IMR-90 (cell line): ENCODE measurements at regions not wholly inside any gene's neighbourhood (a gene's known extent, or its start where the extent isn't known, plus 50 kb on each side); places are given as distances from the start of the nearest gene placed in this dataset.

Experiments used
- ATAC-seq: fragments of 200-7000 bp; cut with Tn5 transposase; 2 replicates; pipeline ENCODE4 v1.9.1; 2020; ENCODE audit warnings: low read depth, mild to moderate bottlenecking, moderate library complexity
- BruUV-seq: library from RNA; stranded (reverse); fragments of 400-500 nt; replicated peaks from 2 replicates; lab custom pipeline; 2021; lab: Mats Ljungman, UMichigan
- CTCF ChIA-PET: fragments of 300-600 bp; formaldehyde crosslinking; extraction: SDS; loops from one replicate; lab custom pipeline; 2021; ENCODE audit warnings: antibody characterized with exemption; lab: Yijun Ruan, JAX
- POLR2A ChIA-PET: fragments of 300-600 bp; sonication (Branson Sonifier 250); formaldehyde crosslinking; loops from one replicate; lab custom pipeline; 2022; ENCODE audit warnings: antibody characterized with exemption; ENCODE audit not compliant: unreplicated experiment; lab: Charles Lee
- DNase-seq: peaks from one replicate; pipeline ENCODE4 v3.0.0; 2013
- H2AFZ ChIP-seq: replicated peaks from 2 replicates; pipeline ENCODE3; 2013; ENCODE audit warnings: low read length, mild to moderate bottlenecking; ENCODE audit not compliant: poor library complexity
- H2AK5ac ChIP-seq: 2 replicates; pipeline ENCODE4 v1.6.1; 2013; ENCODE audit warnings: low read depth, low read length, inconsistent platforms
- H2AK9ac ChIP-seq: replicated peaks from 2 replicates; pipeline ENCODE3; 2013; ENCODE audit warnings: mild to moderate bottlenecking, low read depth, low read length, moderate library complexity; ENCODE audit not compliant: poor library complexity
- H2BK120ac ChIP-seq: 2 replicates; pipeline ENCODE4 v1.6.1; 2013; ENCODE audit warnings: low read depth, low read length, inconsistent platforms
- H2BK15ac ChIP-seq: 3 replicates; pipeline ENCODE4 v1.6.1; 2013; ENCODE audit warnings: low read depth, low read length, inconsistent platforms
- H2BK20ac ChIP-seq: 2 replicates; pipeline ENCODE4 v1.6.1; 2013; ENCODE audit warnings: low read depth, mild to moderate bottlenecking, inconsistent platforms, low read length, moderate library complexity
- H2BK5ac ChIP-seq: 2 replicates; pipeline ENCODE4 v1.6.1; 2013; ENCODE audit warnings: mild to moderate bottlenecking, low read depth, low read length, inconsistent platforms; ENCODE audit not compliant: poor library complexity, severe bottlenecking
- H3K14ac ChIP-seq: replicated peaks from 2 replicates; pipeline ENCODE4 v1.6.1; 2013; ENCODE audit warnings: low read depth, low read length, inconsistent platforms
- H3K18ac ChIP-seq: 2 replicates; pipeline ENCODE4 v1.6.1; 2013; ENCODE audit warnings: low read depth, low read length, control low read depth
- H3K23ac ChIP-seq: 2 replicates; pipeline ENCODE4 v1.6.1; 2013; ENCODE audit warnings: low read depth, low read length, inconsistent platforms
- H3K27ac ChIP-seq: 2 replicates; pipeline ENCODE4 v1.5.1; 2013; ENCODE audit warnings: mild to moderate bottlenecking, control low read depth, low read length; ENCODE audit not compliant: insufficient read depth
- H3K27me3 ChIP-seq: 2 replicates; pipeline ENCODE4 v1.6.1; 2013; ENCODE audit warnings: low read length; ENCODE audit not compliant: control insufficient read depth, insufficient read depth
- H3K36me3 ChIP-seq: 2 replicates; pipeline ENCODE4 v1.6.1; 2013; ENCODE audit warnings: low read length, mixed read lengths; ENCODE audit not compliant: control insufficient read depth, insufficient read depth
- H3K4ac ChIP-seq: 2 replicates; pipeline ENCODE4 v1.6.1; 2013; ENCODE audit warnings: low read depth, low read length, inconsistent platforms
- H3K4me1 ChIP-seq: 2 replicates; pipeline ENCODE4 v1.6.1; 2013; ENCODE audit warnings: low read length, mixed read lengths; ENCODE audit not compliant: control insufficient read depth, insufficient read depth
- H3K4me2 ChIP-seq: 2 replicates; pipeline ENCODE4 v1.6.1; 2013; ENCODE audit warnings: low read depth, mild to moderate bottlenecking, control low read depth, low read length, moderate library complexity
- H3K4me3 ChIP-seq: 2 replicates; pipeline ENCODE4 v1.5.1; 2013; ENCODE audit warnings: low read depth, mild to moderate bottlenecking, control low read depth, low read length, moderate library complexity; ENCODE audit not compliant: insufficient read depth
- H3K56ac ChIP-seq: 2 replicates; pipeline ENCODE4 v1.6.1; 2013; ENCODE audit warnings: low read length, inconsistent platforms; ENCODE audit not compliant: insufficient read depth; ENCODE audit errors: extremely low read depth
- H3K79me1 ChIP-seq, 2 experiments: 2 replicates each; pipeline ENCODE4 v1.6.1; 2013; ENCODE audit warnings: low read length in 2 of 2, inconsistent platforms in 1 of 2, low read depth in 1 of 2
- H3K9ac ChIP-seq: 2 replicates; pipeline ENCODE4 v1.6.1; 2013; ENCODE audit warnings: low read depth, low read length, control low read depth
- H3K9me1 ChIP-seq: 2 replicates; pipeline ENCODE4 v1.6.1; 2013; ENCODE audit warnings: low read length, inconsistent platforms; ENCODE audit not compliant: insufficient read depth
- H3K9me3 ChIP-seq: 2 replicates; pipeline ENCODE4 v1.6.1; 2013; ENCODE audit warnings: low read length; ENCODE audit not compliant: control insufficient read depth, insufficient read depth
- H4K20me1 ChIP-seq: 2 replicates; pipeline ENCODE4 v1.6.1; 2013; ENCODE audit warnings: low read length, inconsistent platforms; ENCODE audit not compliant: insufficient read depth
- H4K5ac ChIP-seq: 2 replicates; pipeline ENCODE4 v1.6.1; 2013; ENCODE audit warnings: mild to moderate bottlenecking, low read depth, low read length, control low read depth
- H4K8ac ChIP-seq, 2 experiments: 2 replicates each; pipeline ENCODE4 v1.6.1; 2013; ENCODE audit warnings: low read depth in 2 of 2, low read length in 2 of 2, control low read depth in 1 of 2, inconsistent platforms in 1 of 2
- H4K91ac ChIP-seq: 2 replicates; pipeline ENCODE4 v1.6.1; 2013; ENCODE audit warnings: low read depth, low read length, inconsistent platforms; ENCODE audit not compliant: insufficient read depth
- BHLHE40 ChIP-seq: fragments of 150-350 bp; IDR thresholded peaks from 2 replicates; pipeline ENCODE4 v1.6.1; 2016; ENCODE audit warnings: mild to moderate bottlenecking, low read depth, low read length
- CEBPB ChIP-seq: IDR thresholded peaks from 2 replicates; pipeline ENCODE4 v1.6.1; 2012; ENCODE audit warnings: low read depth, low read length, improper control_type of control experiment
- CHD1 ChIP-seq: IDR thresholded peaks from 2 replicates; pipeline ENCODE4 v1.6.1; 2012; ENCODE audit warnings: low read depth, low read length, improper control_type of control experiment
- FOS ChIP-seq: fragments of 150-350 bp; IDR thresholded peaks from 2 replicates; pipeline ENCODE4 v1.6.1; 2016; ENCODE audit warnings: low read depth, low read length
- MAFK ChIP-seq: IDR thresholded peaks from 2 replicates; pipeline ENCODE4 v1.6.1; 2012; ENCODE audit warnings: low read depth, low read length, improper control_type of control experiment
- MAZ ChIP-seq: IDR thresholded peaks from 2 replicates; pipeline ENCODE4 v1.6.1; 2012; ENCODE audit warnings: low read depth, mild to moderate bottlenecking, low read length, improper control_type of control experiment, moderate library complexity, borderline replicate concordance
- MXI1 ChIP-seq: IDR thresholded peaks from 2 replicates; pipeline ENCODE4 v1.6.1; 2012; ENCODE audit warnings: low read depth, mild to moderate bottlenecking, low read length, moderate library complexity, borderline replicate concordance
- NFE2L2 ChIP-seq: fragments of 150-350 bp; IDR thresholded peaks from 2 replicates; pipeline ENCODE4 v1.6.1; 2016; ENCODE audit warnings: low read depth, mild to moderate bottlenecking, low read length
- POLR2A ChIP-seq: IDR thresholded peaks from 2 replicates; pipeline ENCODE4 v1.6.1; 2012; ENCODE audit warnings: mild to moderate bottlenecking, low read depth, low read length
- RCOR1 ChIP-seq: IDR thresholded peaks from 2 replicates; pipeline ENCODE4 v1.6.1; 2012; ENCODE audit warnings: mild to moderate bottlenecking, low read length, improper control_type of control experiment; ENCODE audit not compliant: insufficient replicate concordance
- RFX5 ChIP-seq: IDR thresholded peaks from 2 replicates; pipeline ENCODE4 v1.8.0; 2012; ENCODE audit warnings: low read depth, mild to moderate bottlenecking, low read length, moderate library complexity
- SMC3 ChIP-seq: fragments of 150-350 bp; IDR thresholded peaks from 2 replicates; pipeline ENCODE4 v1.6.1; 2016; ENCODE audit warnings: low read depth, mild to moderate bottlenecking, antibody characterized with exemption, low read length, moderate library complexity
- USF2 ChIP-seq: fragments of 150-350 bp; IDR thresholded peaks from 2 replicates; pipeline ENCODE4 v1.6.1; 2017; ENCODE audit warnings: mild to moderate bottlenecking, antibody characterized with exemption, low read length, low read depth
- dilution Hi-C: fragments of 300-500 bp; cut with HindIII; formaldehyde crosslinking; loops from one replicate; pipeline ENCODE4 v1.14.3; 2018; ENCODE audit warnings: low sequenced_read_pairs; ENCODE audit not compliant: unreplicated experiment
- in situ Hi-C: fragments of 300-500 bp; cut with MboI; formaldehyde crosslinking; loops from 3 replicates; pipeline ENCODE4 v1.14.3; 2019; ENCODE audit warnings: low sequenced_read_pairs, inconsistent platforms, mixed read lengths
- intact Hi-C: fragments of 100-400 bp; cut with micrococcal nuclease; formaldehyde crosslinking; loops from 2 replicates; pipeline ENCODE4 v1.10.0; 2022
- TF ChIP-seq, protein P1 (sequence below): conservative IDR thresholded peaks from 2 replicates; pipeline ENCODE4 v1.5.1; 2012; ENCODE audit warnings: mild to moderate bottlenecking, low read depth, low read length, improper control_type of control experiment
- TF ChIP-seq, protein P2 (sequence below): fragments of 150-350 bp; IDR thresholded peaks from 2 replicates; pipeline ENCODE4 v1.6.1; 2016; ENCODE audit warnings: low read depth, mild to moderate bottlenecking, low read length, moderate library complexity, borderline replicate concordance

DNA sequence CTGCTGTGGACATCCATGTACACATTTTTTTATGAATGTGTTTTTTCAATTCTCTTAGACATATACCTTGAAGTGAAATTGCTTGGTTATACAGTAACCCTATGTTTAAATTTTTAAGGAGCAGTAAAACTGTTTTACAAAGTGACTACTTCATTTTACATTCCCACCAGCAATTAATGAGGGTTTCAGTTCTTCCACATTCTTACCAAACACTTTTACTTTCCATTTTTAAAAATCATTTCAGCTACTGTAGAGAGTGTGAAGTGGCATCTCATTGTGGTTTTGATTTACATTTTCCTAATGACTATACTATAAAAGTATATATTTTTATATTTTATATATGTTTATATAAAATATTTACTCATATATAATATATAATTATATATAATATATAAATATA lies 1221.5 kb downstream of the PLA2G4A start:
- no peaks in the 10 kb centered on the region for H3K27me3 ChIP-seq
- intact Hi-C loops: no loop called here
- no TSS peak for BruUV-seq

More for the DNA sequence above, 1221.5 kb downstream of the PLA2G4A start:
- ChIA-PET POLR2A (no interaction called here), CTCF (no interaction called here)
- Histone ChIP-seq H3K56ac (no peak overlapping the region), H4K8ac (no peak overlapping the region), H3K27ac (no peak overlapping the region), H2BK5ac (no peak overlapping the region), H3K4ac (no peak overlapping the region), H3K9me3 (no peaks in the 10 kb centered on the region), H4K5ac (no peak overlapping the region), H3K4me2 (no peak overlapping the region), H3K18ac (no peak overlapping the region), H2AK9ac (no peak overlapping the region), H3K4me1 (no peaks in the 10 kb centered on the region), H3K36me3 (no peaks in the 10 kb centered on the region), H2BK15ac (no peak overlapping the region), H4K91ac (no peak overlapping the region), H4K20me1 (no peaks in the 10 kb centered on the region), H2BK120ac (no peak overlapping the region), H3K9ac (no peak overlapping the region), H3K79me1 (no peaks in the 10 kb centered on the region), H2BK20ac (no peak overlapping the region), H3K4me3 (no peak overlapping the region), H3K23ac (no peak overlapping the region), H3K9me1 (no peaks in the 10 kb centered on the region), H2AFZ (no peak overlapping the region), H2AK5ac (no peak overlapping the region), H3K14ac (no peak overlapping the region)
- TF ChIP-seq USF2: no peak
- TF ChIP-seq MAZ: no peak
- no peak for TF ChIP-seq SMC3
- no peak for TF ChIP-seq RCOR1
- TF ChIP-seq RFX5: no peak
- TF ChIP-seq CHD1: no peak
- TF ChIP-seq, protein P1, sequence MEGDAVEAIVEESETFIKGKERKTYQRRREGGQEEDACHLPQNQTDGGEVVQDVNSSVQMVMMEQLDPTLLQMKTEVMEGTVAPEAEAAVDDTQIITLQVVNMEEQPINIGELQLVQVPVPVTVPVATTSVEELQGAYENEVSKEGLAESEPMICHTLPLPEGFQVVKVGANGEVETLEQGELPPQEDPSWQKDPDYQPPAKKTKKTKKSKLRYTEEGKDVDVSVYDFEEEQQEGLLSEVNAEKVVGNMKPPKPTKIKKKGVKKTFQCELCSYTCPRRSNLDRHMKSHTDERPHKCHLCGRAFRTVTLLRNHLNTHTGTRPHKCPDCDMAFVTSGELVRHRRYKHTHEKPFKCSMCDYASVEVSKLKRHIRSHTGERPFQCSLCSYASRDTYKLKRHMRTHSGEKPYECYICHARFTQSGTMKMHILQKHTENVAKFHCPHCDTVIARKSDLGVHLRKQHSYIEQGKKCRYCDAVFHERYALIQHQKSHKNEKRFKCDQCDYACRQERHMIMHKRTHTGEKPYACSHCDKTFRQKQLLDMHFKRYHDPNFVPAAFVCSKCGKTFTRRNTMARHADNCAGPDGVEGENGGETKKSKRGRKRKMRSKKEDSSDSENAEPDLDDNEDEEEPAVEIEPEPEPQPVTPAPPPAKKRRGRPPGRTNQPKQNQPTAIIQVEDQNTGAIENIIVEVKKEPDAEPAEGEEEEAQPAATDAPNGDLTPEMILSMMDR: no peak
- no peak for TF ChIP-seq POLR2A
- TF ChIP-seq BHLHE40: no peak
- no peak for TF ChIP-seq MAFK
- TF ChIP-seq FOS: no peak
- no peak for TF ChIP-seq NFE2L2
- TF ChIP-seq CEBPB: no peak
- no peak for TF ChIP-seq MXI1
- TF ChIP-seq, protein P2, sequence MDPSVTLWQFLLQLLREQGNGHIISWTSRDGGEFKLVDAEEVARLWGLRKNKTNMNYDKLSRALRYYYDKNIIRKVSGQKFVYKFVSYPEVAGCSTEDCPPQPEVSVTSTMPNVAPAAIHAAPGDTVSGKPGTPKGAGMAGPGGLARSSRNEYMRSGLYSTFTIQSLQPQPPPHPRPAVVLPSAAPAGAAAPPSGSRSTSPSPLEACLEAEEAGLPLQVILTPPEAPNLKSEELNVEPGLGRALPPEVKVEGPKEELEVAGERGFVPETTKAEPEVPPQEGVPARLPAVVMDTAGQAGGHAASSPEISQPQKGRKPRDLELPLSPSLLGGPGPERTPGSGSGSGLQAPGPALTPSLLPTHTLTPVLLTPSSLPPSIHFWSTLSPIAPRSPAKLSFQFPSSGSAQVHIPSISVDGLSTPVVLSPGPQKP: no peak
- DNase-seq (no peak), ATAC-seq (no peak)
- dilution Hi-C loops (no loop called here), in situ Hi-C loops (no loop called here)
